Activated CD4-positive, alpha-beta T cell treated with anti-CD3 and anti-CD28 coated beads, Interleukin-2, amount 50 U/mL, for 4 hours (primary cell): ENCODE measurements at regions not wholly inside any gene's neighbourhood (a gene's known extent, or its start where the extent isn't known, plus 50 kb on each side); places are given as distances from the start of the nearest gene placed in this dataset.
"Not testable (repeated sequence)": the region's sequence is repeated elsewhere in the genome, so short reads cannot be mapped to it uniquely, and the experiment has no call there.

ENCODE experiments used
- DNase-seq, 2 experiments: peaks; one replicate each; pipeline ENCODE4 v3.0.0-alpha.2; 2020

DNA sequence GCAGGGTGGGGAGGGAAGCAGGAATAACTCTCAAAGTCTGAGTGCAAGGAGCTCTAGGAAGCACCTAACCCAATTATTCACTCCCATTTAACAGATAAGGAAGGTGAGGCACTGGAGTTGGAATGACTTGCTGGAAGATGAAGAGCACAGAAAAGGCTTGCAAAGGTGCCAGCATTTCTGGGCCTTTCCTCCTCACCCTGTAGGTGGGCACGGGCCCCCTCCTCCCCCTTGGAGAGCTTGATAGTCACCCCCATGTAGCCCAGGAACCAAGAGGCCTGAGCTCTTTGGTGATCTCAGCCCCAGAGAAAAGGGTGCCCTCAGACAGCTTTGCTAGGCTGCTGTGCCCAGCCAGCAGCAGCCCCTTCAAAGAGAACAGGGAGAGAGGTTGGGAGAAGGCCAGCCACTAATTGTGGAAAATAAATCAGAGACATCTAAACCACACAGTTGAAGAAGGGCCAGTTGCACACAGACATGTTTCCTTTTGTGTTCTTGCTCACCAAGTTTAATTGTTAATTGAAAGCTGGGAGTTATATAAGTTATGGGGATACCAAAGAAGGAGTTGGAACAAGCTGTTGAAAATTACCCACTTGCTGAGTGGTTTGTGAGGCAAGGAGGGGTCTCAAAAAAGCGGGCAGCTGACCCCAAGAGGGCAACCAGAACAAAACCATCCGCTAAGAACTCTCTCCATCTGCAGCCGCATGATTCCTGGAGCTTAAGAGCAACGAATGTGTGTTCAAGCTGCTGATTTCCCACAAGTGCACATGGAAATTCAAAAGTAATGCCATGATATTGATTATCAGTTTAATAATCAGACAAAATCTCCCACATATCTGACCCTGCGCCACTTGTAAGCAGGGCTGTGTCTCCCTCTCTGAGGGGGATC is 77.0 kb downstream of the MRPL14 start:
- DNase-seq, result no peak

- DNase-seq, result no peak
Observed at GRCh38 chr6:44049163-44049988, 77.9 kb downstream of the MRPL14 start.

- no peak for DNase-seq
Observed at GRCh38 chr6:44048277-44048676, 79.0 kb downstream of the MRPL14 start.

GRCh38 chr6:44047801-44048200 is 79.5 kb downstream of the MRPL14 start:
- no peak for DNase-seq

DNA sequence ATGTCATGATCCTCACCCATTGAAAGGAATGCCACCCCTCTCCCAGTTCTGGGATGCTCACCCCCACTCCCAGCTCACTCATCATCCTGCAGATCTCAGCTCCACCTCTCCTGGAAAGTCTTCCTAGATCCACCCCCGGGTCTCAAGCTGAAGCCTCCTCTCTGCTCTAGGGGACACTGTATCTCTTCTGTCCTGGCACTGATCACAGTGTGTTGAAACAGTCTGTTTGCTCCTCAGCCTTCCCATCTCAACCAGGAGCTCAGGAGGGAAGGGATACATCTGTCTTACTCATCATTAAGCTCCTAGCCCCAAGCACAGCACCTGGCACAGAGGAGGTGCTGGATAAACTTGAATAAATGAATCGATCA is 80.1 kb downstream of the MRPL14 start:
- no peak for DNase-seq

- DNase-seq, result no peak
Observed at GRCh38 chr6:44046516-44047178, 80.6 kb downstream of the MRPL14 start.

GRCh38 chr6:44045672-44046015 is 81.6 kb downstream of the MRPL14 start:
- no peak for DNase-seq

- no peak for DNase-seq
Observed at GRCh38 chr6:44044940-44045671, 82.1 kb downstream of the MRPL14 start.

- DNase-seq, result no peak
Observed at GRCh38 chr6:44044154-44044539, 83.1 kb downstream of the MRPL14 start.

DNA sequence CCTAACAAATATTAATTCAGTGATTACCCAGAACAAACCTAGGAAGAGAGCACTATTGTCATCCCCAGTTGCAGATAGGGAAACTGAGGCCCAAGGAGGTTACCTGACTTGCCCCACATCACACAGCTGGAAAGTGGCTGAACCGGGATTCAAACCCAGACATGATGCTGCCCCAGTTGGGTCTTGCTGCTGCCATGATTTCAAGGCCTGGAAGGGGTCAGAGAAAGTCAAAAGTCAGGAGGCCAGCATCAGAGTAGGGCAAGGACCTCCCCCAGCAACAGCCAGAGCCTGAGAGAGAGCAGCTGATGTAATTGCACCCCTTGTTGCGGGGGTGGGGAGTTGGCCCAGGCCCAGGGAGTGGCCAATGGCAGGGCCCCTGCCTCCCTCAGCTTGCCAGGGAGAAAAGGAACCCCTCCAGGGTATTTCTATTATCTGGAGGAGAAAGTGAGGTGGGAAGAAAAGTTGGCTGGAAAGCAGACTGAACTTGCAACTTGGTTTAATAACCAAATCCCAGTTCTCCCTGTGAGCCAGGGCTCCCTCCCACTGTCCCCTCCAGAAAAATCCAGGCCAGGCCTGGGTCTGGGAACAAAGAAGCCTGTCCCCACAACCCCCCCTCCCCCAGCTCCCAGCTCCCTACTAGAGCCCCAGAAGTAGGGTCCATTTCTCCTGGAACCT is 83.6 kb downstream of the MRPL14 start:
- DNase-seq, result no peak

DNA sequence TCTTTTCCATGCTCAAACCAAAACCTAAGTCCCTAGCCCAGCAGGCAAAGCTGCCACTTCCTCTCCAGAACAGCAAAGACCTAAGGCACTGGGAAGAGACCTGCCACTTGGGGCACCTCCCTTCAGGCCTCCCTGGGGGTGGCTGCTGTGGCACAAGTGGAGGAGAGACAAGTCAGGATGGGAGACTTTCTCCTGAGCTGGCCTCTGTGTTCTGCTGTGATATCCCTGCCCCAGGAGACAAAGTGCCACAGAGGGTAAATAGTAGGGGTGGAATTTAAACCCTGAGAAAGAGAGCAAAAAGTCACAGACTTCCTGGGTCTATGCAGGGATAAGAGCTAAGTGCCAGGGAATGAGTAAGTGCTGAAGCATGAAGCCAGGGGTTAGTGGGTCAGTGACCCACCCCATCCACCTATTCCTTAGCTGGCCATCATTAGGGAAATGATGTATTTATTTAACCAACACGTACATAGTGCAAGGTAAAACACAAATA is 84.2 kb downstream of the MRPL14 start:
- DNase-seq, result no peak

GRCh38 chr6:44042261-44042988 is 84.8 kb downstream of the MRPL14 start:
- DNase-seq, result no peak

DNA sequence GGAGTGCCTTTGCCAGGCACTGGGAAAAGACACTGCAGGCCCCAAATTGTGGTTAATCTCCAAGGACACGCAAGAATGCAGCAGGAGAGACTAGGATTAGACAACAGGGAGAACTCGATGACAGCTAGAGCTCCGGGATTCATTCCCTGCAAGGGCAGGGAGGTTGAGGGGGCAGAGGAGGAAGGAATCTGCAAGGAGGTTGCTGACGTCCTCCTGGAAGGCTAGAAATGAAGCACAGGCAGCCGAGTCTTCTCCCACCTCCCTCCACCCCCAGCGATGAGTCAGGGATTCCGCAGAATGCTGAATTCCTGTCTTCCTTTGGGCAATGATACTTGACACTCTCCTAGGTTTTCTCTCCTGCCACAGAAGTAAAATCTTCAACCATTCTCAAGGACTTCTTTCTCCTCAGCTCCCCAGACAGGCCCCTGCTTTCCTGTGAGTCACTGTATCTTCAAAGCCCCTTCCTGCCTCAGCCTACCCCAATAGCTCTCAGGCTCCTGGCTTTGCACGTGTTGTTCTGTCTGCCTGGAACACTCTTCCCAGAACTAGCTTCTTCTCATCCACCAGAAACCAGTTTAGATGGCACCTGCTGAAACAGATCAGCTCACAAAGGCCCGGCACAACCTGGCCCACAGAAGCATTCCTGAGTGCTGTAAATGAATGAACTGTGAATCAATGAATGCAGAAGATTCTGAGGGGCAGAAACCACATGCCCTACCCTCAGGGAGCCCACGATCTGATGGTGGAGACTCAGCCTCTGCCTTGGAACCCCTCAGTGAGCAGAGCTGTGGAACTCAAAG is 85.6 kb downstream of the MRPL14 start:
- no peak for DNase-seq

DNA sequence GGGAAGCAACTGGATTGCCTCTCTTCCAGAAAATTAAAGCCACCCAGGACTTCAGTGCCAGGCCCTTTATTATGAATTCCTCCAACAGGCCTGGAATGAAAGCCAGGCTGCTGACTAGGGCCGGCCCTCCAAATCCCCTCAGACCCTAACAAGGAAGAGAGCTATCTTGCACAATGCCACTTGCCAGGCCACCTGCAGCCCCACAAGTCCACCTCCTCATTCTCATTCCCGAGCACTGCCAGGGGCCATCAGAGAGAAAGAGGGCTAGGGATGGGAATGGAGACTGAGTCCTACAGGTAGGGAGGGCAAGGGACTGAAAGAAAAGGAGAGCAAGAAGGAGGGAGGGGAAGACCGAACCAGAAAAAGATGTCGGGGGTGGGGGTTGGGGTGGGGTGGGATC is 86.5 kb downstream of the MRPL14 start:
- no peak for DNase-seq

DNA sequence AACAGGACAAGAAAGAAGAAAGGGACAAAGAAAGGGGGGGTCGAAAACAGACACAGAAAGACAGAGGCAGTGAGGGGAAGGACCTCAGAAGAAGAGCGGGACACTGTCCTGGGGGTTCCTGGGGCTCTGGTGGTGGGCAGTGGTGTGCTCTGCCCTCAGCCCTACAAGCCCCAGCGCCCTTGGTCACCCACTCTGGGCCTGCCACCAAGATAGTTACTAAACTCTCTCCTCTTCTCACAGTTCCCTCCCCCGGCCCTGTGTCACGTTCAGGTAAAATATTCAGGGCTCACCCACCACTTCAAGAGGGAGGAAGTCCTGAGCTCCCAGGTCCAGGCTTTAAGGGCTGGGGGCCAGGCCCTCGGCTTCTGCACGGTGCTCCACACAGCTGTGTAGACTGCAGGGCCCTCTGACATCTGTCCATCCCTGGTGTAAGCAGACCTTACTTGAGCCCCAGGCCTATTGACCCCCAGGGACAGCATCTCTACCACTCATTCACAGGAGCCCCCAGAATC is 87.4 kb downstream of the MRPL14 start:
- DNase-seq, result no peak

DNA sequence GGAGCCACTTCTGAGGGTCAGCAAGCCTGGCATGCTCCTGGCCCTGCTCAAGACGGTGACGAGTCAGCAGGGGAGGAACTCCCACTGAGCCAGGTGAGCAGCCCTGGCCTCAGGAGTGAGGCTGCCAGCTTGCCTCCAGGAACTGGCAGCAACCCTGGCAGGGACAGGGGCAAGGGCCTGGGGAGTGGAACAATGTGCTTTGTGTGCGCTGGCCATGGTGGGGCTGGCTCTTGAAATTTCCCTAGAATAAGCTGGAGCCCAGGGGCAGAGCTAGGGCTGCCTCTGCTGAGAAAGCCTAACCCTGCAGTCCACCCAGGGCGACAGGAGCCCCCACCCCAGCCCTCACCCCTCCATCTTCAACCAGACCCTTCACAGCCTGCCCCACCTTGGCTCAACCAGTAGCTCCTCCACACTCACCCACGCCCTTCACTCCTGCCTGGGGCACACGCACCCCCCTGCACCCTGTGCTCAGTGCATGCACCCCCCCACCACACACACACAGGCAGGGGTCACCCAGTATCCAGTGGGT is 88.0 kb downstream of the MRPL14 start:
- no peak for DNase-seq

DNA sequence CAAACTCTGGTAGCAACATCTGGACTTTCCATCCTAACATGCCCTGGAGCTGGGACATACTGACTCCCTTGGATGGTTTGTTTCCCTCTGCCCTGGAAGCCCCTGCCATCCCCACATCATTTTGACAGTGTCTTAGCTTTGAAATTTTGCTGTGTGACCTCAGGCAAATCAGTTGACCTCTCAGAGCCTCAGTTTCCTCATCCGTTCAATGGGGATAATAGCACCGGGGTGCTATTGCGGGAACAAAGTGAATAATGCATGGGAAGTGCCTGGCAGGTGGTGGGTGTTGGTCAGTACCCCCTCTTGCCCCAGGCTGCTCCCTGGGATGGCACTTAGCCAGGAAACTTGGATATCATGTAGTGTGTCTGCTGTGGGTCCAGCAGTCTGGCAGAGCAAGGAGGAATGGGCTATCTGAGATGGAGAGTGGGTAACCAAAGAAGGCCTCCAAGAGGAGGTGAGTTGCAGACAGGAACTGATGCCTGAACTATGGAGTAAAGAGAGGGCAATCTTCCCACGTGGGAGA is 88.6 kb downstream of the MRPL14 start:
- DNase-seq, result no peak

DNA sequence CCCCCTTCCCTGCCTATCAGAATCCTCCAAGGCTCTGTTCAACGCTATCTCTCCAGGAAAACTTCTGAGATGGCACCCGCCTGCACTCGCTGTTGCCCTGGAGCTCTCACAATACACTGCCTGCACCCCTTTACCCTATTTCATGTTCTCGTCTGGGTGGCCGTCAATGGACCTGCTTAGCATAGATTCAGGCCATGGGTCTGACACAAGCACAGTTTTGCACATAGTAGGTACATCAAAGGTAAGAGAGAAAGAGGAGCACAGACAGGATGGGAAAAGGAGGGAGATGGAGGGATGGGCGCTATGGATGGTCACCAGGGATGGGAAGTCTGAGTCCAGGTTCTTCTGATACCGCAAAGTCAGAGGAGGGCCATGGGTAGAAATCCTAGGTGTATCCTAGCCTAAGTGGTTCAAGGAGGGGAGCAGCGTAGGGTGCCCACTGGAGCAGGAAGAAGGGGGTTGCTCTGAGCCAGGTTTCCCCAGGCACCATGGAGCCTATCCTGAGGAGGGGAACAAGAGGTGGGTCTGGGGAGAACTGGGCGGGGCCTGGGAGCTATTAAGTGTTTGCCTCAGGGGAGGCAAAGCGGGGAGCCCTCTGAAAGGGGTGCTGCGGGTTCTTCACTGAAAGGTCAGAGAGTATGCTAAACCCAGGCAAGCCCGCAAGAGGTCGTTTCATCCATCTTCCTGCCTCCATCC is 89.3 kb downstream of the MRPL14 start:
- DNase-seq, result no peak

- not testable (repeated sequence) for DNase-seq
Observed at GRCh38 chr6:44037276-44037675, 90.0 kb downstream of the MRPL14 start.
